ENCODE measurements at regions not wholly inside any gene's neighbourhood (a gene's known extent, or its start where the extent isn't known, plus 50 kb on each side); places are given as distances from the start of the nearest gene placed in this dataset.
A peak's percentile ranks its signal among the peaks of the same experiment; 100 is the strongest.

DNA sequence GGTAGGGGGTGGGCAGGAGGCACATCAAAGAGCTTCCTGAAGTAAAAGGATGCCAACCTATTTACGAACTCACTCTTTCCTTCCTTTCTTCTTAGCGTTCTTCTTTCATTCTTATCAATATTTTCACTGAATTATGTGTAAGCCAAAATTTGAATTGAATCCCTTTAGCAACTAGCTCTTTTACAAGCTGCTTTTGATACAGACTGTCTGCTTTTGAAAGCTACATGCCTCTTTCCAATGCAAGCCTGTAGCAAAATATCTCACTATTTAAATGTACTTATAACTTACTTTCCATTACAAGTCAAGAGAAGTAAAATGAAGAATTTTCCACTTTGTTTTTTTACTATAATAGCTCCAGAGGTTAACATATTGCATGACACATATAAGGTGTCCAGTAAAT is 186.6 kb downstream of the NXPE2 start:
- no peak for DNase-seq

DNA sequence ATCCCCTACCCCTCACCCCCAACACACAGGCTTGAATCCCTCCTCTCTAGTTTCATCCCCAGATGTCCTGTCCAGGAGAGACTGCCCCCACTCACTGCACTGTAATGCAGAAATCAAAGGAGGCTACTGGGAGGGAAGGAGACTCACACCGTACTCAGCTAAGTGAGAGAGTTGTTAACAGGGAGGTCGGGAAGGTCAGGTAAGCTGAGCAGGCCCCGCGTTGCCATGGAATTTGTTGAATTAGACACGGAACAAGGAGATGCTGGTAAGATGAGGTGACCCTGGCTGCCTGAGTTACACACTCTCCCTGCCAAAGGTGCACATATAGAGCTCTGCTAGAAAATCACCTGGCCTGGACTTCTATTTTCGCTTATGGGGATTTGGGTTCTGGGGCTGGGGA is 197.9 kb downstream of the NXPE2 start:
- DNase-seq, result no peak

DNA sequence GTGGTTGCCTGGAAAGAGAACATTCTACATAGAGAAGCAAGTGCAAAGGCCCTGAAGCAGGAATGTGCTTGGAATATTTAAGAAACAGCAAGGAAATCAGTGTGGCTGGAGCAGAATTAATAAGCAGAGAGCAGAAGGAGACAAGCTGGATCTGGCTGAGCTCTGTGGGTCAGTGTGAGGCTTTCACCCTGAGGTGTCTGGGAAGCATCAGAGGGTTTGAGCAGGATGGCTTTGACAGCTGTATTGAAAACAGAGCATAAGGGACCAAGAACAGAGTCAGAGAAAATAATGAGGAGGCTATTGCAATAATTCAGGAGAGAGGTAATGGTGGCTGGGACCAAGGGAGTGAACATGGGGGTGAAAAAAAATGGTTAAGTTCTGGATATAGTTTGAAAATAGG is 199.6 kb downstream of the NXPE2 start:
- no peak for DNase-seq

DNA sequence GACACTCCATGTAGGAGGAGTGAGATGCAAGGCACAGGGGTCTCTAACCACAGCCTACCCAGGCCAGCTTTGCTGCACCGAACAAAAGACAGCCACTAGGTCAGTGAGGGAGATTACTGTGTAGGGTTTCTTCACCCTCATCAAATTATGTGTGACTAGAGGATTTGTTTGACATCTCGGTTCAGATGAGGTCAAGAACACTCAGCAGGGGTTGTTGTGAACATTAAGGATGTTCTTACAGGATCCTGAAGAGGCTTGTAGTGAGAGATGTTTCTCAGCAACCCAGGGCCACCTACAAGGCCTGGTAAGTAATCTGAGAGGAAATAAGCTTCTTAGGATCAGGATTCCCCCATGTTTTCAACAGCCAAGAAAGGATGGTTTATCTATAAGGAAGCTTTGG is 202.1 kb downstream of the NXPE2 start:
- DNase-seq, result no peak

DNA sequence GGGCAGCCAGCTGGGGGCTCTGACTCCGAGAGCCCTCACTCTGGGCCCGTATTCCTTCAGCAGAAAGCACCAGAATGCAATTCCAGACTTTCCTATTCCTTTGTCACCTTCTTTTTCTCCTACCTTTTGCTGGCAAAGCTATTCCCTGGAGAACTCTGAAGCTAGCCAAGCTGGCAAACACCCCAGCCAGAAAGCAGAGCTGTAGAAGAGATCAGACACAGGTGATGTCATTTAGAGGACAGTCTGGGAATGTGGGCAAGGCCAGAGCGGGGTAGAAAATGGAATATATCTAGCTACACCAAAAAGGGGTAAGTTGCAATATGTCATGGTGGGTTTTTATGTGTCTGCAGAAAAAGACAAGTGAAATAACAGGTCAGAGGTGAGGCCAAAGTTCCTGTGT is 205.1 kb downstream of the NXPE2 start:
- DNase-seq, result no peak

GRCh38 chr11:114886644-114887265 is 208.4 kb downstream of the NXPE2 start:
- DNase-seq, result no peak

DNA sequence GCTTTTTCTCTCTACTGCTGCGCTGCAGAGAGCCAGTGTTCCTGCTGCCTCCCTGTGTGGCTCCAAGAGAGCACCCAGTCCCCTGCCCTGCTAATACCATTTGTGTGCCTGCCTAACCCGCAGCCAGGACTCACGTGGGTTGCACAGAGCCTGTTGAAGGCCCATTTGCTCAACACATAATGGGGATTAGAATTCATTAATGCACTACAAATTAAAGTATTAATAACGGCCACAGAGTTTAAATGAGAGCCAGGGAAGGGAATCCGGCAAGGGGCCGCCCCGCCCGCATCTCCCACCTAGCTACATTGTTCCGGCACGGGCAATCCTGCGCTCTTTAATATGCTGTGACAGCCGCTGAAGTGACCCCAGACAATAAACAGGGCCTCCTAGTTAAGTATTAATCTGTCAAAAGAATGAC is 211.3 kb downstream of the NXPE2 start:
- peak in 1 of 56 donors; percentile 20 for DNase-seq

DNA sequence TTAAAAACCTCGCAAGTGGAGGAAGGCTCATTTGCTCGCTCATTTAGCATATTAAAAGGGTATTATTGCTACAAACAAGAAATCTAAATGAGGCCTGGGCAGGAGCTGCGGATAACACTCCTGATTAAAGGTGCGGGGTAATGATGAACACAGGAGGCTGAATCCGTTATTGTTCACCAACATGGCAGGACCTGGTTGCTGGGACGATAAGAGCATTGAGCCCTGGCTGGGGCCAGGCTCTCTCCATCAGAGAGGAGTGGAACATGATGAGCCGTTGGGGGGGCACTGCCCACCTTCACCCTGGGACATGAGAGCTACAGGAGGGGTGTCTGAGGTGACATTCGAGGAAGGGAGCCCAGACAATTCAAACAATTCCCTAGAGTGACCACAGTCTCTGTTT is 211.7 kb downstream of the NXPE2 start:
- DNase-seq, result no peak

- no peak for DNase-seq
These were observed 213.6 kb downstream of the NXPE2 start for GRCh38 chr11:114891911-114892310.

DNA sequence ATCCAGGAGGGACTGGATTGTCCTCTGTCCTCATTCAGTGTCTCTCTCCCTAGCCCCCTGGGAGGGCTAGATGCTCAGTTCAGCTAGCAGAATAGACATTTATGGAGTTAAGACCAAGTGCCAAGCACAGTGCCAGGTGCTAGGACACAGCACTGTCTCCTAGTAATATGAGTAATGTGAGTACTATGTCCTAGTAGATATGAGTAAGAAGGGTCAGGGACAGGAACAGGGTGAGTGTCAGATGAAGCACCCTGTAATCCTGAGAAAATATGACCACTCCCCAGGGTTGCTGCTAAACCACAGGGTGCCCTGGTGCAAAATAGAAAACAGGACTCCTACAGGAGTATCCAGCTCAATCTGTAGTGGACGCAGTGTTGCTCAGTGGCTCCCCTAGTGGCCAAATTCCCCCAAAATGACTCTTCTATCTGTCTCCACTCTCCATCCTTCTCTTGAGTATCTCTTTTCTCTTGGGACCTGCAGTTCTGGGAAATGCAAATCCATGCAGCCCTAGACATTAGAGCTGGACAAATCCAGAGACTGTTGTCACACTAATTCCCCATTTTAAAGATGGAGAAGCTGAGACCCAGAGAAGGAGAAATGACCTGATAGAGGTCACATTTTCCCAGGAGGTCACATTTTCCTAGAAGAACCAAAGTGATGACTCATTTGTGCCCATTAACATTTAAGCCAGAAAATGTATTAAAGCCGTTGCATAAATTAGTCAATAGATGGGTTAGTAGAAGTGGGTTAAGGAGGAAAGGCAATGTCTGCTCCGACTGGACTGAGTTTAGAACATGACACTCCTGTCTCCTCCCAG is 214.3 kb downstream of the NXPE2 start:
- no peak for DNase-seq

GRCh38 chr11:114893329-114893728 is 215.0 kb downstream of the NXPE2 start:
- no peak for DNase-seq

- no peak for DNase-seq
These were observed 218.3 kb downstream of the NXPE2 start for GRCh38 chr11:114896594-114896993.

DNA sequence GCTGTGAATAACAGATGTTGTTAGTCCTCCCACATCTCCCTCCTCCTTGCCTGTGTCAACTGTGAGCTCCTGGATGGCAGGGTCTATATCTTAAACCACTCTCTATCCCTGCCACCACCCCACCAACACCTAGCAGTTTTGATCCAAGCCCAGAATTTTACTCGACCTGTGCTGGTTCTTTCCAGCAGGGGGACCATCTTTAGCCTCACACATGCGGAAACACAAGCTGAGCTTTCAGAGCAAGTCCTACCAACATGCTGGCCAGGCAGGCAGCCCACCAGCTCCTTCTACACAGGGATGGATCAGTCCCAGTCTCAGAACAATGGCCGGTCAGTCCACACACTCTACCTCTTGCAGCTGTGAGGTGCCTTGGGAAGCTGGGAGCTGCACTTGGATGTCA is 231.5 kb downstream of the NXPE2 start:
- DNase-seq, result no peak

GRCh38 chr11:114912826-114913225 is 234.5 kb downstream of the NXPE2 start:
- no peak for DNase-seq

GRCh38 chr11:114914231-114915005 is 236.1 kb downstream of the NXPE2 start:
- DNase-seq, result no peak

DNA sequence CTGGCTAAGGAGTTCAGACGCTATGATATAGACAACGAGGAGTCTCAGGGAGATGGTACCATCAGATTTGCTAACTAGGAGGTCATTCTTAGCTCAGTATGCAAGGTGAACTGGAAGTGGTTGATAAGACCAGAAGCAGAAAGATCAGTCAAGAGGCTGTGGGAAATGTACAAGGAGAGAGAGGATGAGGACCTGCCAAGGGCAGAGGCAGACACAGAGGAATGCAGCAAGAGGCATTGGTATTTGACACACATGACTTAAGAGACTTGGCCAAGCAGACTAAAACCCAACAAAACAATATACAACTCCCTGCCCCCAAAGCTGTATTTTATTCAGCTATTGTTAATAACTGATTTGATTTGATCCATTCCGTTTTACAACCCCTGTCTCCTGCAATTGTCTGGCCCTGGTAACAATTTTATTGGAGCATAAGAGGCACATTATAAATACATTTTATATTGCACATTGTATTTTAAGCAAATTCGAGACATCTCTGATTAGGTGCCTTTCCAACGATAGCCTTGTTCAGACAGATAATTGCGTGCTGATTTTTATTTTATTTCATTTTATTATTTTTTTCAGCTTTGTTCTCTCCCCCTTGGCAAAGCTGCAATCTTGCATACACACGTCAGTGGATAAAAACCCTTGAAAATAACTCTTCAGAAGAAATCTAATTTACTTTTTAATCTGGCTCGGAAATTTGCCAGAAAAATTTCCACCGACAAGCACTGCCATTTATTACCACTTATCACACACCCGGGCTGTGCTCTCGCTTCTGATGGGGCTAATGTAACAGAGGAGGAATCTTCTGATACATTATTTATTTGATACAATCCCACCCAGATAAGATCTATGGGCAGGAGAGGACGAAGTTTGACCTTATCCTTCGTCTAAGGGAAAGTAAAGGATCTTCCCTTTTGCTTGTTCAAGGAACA is 237.8 kb downstream of the NXPE2 start:
- no peak for DNase-seq

DNA sequence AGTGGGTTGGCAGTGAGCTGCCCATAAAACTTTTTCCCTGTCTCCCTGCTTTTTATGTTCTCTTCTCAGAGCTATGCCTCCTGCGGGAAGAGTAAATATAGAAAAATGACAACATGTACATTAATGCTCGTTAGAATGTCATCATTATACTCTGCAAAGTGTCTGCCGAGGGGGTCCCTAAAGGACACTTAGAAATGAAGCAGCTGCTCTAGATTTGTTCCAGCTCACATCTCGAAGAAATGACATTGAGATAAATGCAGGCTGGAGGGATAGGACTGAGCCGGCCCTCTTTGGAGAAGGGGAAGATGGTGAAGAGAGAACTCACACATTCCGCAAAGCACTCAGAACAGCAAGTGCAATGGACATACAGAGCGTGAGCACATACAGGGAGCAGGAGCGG is 240.0 kb downstream of the NXPE2 start:
- no peak for DNase-seq

GRCh38 chr11:114921697-114922096 is 243.4 kb downstream of the NXPE2 start:
- no peak for DNase-seq

DNA sequence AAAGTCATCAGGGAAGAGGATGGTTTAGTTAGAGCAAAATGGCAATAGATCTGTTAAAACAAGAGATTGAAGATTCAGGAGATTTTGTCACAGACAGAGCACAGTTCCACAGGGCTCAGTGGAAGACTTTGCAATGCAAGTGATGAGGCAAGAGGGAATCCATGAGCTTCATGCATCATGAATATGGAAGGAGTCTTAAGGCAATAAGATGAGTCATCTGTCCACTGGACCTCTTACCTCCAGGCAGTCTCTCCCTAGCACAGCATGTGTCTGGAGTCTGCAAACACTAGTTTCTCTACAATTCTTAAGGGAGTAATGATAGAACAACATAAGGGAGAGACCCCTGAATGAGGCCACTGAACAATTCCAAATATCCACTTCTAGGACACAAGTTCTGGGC is 245.7 kb downstream of the NXPE2 start:
- DNase-seq, result no peak

DNA sequence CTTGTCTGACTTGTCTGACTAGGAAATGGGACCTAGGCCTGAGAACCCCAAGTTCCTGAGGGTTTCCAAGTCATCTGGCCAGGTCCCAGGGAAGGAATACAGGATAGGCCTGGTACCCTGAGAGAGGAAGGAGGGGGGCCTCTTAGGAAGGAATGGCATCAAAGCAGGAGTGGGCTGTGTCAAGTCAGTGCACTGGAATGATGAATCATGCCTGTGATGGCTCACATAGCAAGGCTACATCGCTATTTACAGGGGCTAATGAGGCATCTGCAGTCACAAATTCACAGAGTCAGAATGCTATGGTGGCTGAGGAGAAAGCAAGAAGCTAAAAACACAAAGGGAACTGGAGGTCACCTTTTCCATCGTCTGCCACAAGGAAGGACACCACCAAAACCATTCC is 247.3 kb downstream of the NXPE2 start:
- DNase-seq, result no peak

GRCh38 chr11:114928260-114928870 is 250.0 kb downstream of the NXPE2 start:
- DNase-seq, result peak in 1 of 56 donors; percentile 16
